ENCODE measurements at regions not wholly inside any gene's neighbourhood (a gene's known extent, or its start where the extent isn't known, plus 50 kb on each side); places are given as distances from the start of the nearest gene placed in this dataset.

- DNase-seq (ENCODE audit: low read depth): no peak
Measured at GRCh38 chr6:54059683-54060082, 51.6 kb upstream of the MLIP start.

GRCh38 chr6:54060286-54060685, 51.0 kb upstream of the MLIP start:
- no peak for DNase-seq (ENCODE audit: low read depth)

All from GM04503 (cell line).